ENCODE measurements at regions not wholly inside any gene's neighbourhood (a gene's known extent, or its start where the extent isn't known, plus 50 kb on each side); places are given as distances from the start of the nearest gene placed in this dataset.

DNA sequence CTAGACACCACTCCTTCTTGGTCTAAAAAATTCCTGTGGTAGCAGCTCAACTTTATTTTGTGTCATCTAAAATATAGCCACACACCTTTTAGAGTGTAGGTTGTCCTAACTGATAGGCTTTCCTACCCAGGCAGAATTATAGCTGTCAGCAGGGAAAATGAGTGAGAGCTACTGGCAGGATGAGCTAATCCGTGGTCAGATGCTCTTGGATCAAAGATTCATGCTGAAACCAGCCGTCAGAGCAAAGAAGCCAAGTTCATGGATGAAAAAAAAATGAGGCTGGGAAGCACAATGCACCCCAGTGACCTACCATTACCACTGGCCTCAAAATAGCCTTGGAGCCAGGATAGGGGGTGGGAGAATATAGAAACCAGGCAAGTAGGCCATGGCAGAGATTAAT, 113.1 kb upstream of the BLID start:
- ChIA-PET CTCF (no interaction called here), POLR2A (no interaction called here)

DNA sequence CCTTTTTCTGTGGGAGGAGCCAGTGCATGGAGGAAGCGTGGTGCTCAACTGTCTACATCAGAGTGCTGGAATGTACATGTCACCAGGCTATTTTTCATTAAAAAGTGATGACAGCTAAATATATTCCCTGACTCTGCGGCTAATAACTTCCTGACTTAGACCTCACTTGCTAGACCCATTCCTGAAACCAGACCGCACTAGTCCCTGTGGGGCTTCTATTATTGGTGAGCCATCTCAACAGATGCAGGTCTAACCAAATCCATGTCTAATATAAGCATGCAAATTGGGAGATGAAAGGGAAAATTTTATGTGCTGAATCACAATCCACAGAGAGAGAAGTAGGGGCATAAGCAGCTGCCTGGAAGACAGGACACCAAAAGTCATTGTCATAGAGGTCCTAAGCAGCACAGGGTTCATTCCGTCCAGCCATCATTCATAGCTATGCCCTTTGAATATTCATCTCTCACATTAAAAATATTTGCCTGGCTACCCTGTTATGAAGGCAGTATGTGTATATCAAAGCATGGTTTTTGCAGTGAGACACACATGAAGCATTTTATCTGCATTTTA, 110.9 kb upstream of the BLID start:
- no peak overlapping the region for H3K4me2 ChIP-seq (ENCODE audit: low read length)
- no peaks in the 10 kb centered on the region for H4K20me1 ChIP-seq (ENCODE audit: insufficient read depth)
- H3K27ac ChIP-seq (ENCODE audit: low read depth, low read length), result no peak overlapping the region
- no peak for ATAC-seq
- H3K79me2 ChIP-seq (ENCODE audit: insufficient read depth, low read length), result no peaks in the 10 kb centered on the region
- H3K4me3 ChIP-seq (replicated peaks in 1 of 2; ENCODE audit: low read depth in 1 of 2, low read length in 2 of 2), result no peak overlapping the region
- no peaks in the 10 kb centered on the region for H3K27me3 ChIP-seq (ENCODE audit: insufficient read depth, low read length)
- H3K9me2 ChIP-seq (ENCODE audit: insufficient read depth), result no peaks in the 10 kb centered on the region
- no peak for DNase-seq (ENCODE audit: low read depth, low spot score)
- no peak overlapping the region for H3K9ac ChIP-seq (ENCODE audit: low read length)
- RAD21 ChIA-PET (ENCODE audit: low non-redundant PET in 1 of 2, low total read pairs in 2 of 2, uncharacterized antibody in 2 of 2, unreplicated experiment in 2 of 2), result no interaction called here
- no peaks in the 10 kb centered on the region for H3K4me1 ChIP-seq (ENCODE audit: control insufficient read depth in 1 of 2, insufficient read depth in 2 of 2, low read length in 2 of 2)
- POLR2A ChIA-PET, result no interaction called here
- no TSS peak for BruUV-seq (replicated peaks)
- CTCF ChIA-PET, result interaction anchor here (1.6 kb wide), 1 partner anchor 12 kb away, joined by 4 read pairs; no protein-coding TSS in a partner anchor
- no peaks in the 10 kb centered on the region for H3K9me3 ChIP-seq (ENCODE audit: control insufficient read depth in 1 of 2, insufficient read depth in 1 of 2, low read depth in 1 of 2, low read length in 2 of 2)
- H2AFZ ChIP-seq (ENCODE audit: low read depth, low read length, poor library complexity, severe bottlenecking), result no peak overlapping the region
- intact Hi-C loops (cut with micrococcal nuclease), result no loop called here
- no peaks in the 10 kb centered on the region for H3K36me3 ChIP-seq (ENCODE audit: control insufficient read depth in 1 of 2, insufficient read depth in 2 of 2, low read length in 2 of 2)
- TF ChIP-seq SP1 (IDR thresholded peaks at IDR 0.05; ENCODE audit: low read depth) (no peak), POLR2AphosphoS5 (IDR thresholded peaks at IDR 0.05; ENCODE audit: low read depth, low read length) (no peak), CBX3 (IDR thresholded peaks at IDR 0.05; ENCODE audit: low read depth) (no peak), RAD21 (IDR thresholded peaks at IDR 0.05; ENCODE audit: low read depth) (no peak), SRF (IDR thresholded peaks at IDR 0.05; ENCODE audit: low read depth) (no peak), EZH2 (IDR thresholded peaks at IDR 0.05) (no peak), CEBPB (IDR thresholded peaks at IDR 0.05; ENCODE audit: low read depth) (no peak)
- TF ChIP-seq, protein P1, sequence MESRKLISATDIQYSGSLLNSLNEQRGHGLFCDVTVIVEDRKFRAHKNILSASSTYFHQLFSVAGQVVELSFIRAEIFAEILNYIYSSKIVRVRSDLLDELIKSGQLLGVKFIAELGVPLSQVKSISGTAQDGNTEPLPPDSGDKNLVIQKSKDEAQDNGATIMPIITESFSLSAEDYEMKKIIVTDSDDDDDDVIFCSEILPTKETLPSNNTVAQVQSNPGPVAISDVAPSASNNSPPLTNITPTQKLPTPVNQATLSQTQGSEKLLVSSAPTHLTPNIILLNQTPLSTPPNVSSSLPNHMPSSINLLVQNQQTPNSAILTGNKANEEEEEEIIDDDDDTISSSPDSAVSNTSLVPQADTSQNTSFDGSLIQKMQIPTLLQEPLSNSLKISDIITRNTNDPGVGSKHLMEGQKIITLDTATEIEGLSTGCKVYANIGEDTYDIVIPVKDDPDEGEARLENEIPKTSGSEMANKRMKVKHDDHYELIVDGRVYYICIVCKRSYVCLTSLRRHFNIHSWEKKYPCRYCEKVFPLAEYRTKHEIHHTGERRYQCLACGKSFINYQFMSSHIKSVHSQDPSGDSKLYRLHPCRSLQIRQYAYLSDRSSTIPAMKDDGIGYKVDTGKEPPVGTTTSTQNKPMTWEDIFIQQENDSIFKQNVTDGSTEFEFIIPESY (IDR thresholded peaks at IDR 0.05; ENCODE audit: extremely low read depth, insufficient replicate concordance, low read length), result no peak

More for the DNA sequence above, 113.1 kb upstream of the BLID start:
- H3K4me3 ChIP-seq (replicated peaks in 1 of 2; ENCODE audit: low read depth in 1 of 2, low read length in 2 of 2), result no peak overlapping the region
- H3K36me3 ChIP-seq (ENCODE audit: control insufficient read depth in 1 of 2, insufficient read depth in 2 of 2, low read length in 2 of 2), result no peaks in the 10 kb centered on the region
- H3K4me2 ChIP-seq (ENCODE audit: low read length), result no peak overlapping the region
- no peak overlapping the region for H3K9ac ChIP-seq (ENCODE audit: low read length)
- RAD21 ChIA-PET (ENCODE audit: low non-redundant PET in 1 of 2, low total read pairs in 2 of 2, uncharacterized antibody in 2 of 2, unreplicated experiment in 2 of 2), result no interaction called here
- DNase-seq (ENCODE audit: low read depth, low spot score) (no peak), ATAC-seq (no peak)
- TF ChIP-seq, protein P1 (IDR thresholded peaks at IDR 0.05; ENCODE audit: extremely low read depth, insufficient replicate concordance, low read length), result no peak
- TF ChIP-seq EZH2phosphoT487 (IDR thresholded peaks at IDR 0.05; ENCODE audit: borderline replicate concordance) (no peak), ELF1 (IDR thresholded peaks at IDR 0.05; ENCODE audit: borderline replicate concordance, low read depth) (no peak), POLR2A (IDR thresholded peaks at IDR 0.05; ENCODE audit: borderline replicate concordance, extremely low read depth, insufficient read depth, insufficient read length) (no peak), SP1 (IDR thresholded peaks at IDR 0.05; ENCODE audit: low read depth) (no peak), SRF (IDR thresholded peaks at IDR 0.05; ENCODE audit: low read depth) (no peak), FOSL1 (IDR thresholded peaks at IDR 0.05; ENCODE audit: low read depth) (no peak)
- no peaks in the 10 kb centered on the region for H3K4me1 ChIP-seq (ENCODE audit: control insufficient read depth in 1 of 2, insufficient read depth in 2 of 2, low read length in 2 of 2)
- no peaks in the 10 kb centered on the region for H3K79me2 ChIP-seq (ENCODE audit: insufficient read depth, low read length)
- no peak overlapping the region for H3K27ac ChIP-seq (ENCODE audit: low read depth, low read length)
- intact Hi-C loops (cut with micrococcal nuclease), result no loop called here
- no peaks in the 10 kb centered on the region for H4K20me1 ChIP-seq (ENCODE audit: insufficient read depth)
- no peaks in the 10 kb centered on the region for H3K9me2 ChIP-seq (ENCODE audit: insufficient read depth)
- BruUV-seq (replicated peaks), result no TSS peak
- H3K27me3 ChIP-seq (ENCODE audit: insufficient read depth, low read length), result no peaks in the 10 kb centered on the region
- H2AFZ ChIP-seq (ENCODE audit: low read depth, low read length, poor library complexity, severe bottlenecking), result no peak overlapping the region
- no peaks in the 10 kb centered on the region for H3K9me3 ChIP-seq (ENCODE audit: control insufficient read depth in 1 of 2, insufficient read depth in 1 of 2, low read depth in 1 of 2, low read length in 2 of 2)

Measured in HCT116 (cell line).